Adrenal gland (tissue), 5 donors: ENCODE measurements at regions not wholly inside any gene's neighbourhood (a gene's known extent, or its start where the extent isn't known, plus 50 kb on each side); places are given as distances from the start of the nearest gene placed in this dataset.
"Not testable (repeated sequence)": the region's sequence is repeated elsewhere in the genome, so short reads cannot be mapped to it uniquely, and the experiment has no call there.

Experiments used
- CTCF ChIP-seq, 6 experiments: fragments of 450-650 bp in 4 of 6; fragments of 200-600 bp in 2 of 6; sonication (generic) in 1 of 6; IDR thresholded peaks; 1 replicate in 5 of 6; 2 replicates in 1 of 6; pipeline versions ENCODE4 v1.5.1 to v1.8.0; 2016 to 2021; ENCODE audit warnings: antibody characterized with exemption in 6 of 6, mild to moderate bottlenecking in 2 of 6, moderate library complexity in 1 of 6
- POLR2A ChIP-seq, 2 donors: fragments of 450-650 bp; IDR thresholded peaks; one replicate each; pipeline ENCODE4 v1.6.1; 2017; ENCODE audit warnings: antibody characterized with exemption in 2 of 2, mild to moderate bottlenecking in 2 of 2, moderate library complexity in 1 of 2
- donor health status: DM: no; HTN: no; CAD: no.

- TF ChIP-seq CTCF, POLR2A (IDR thresholded peaks at IDR 0.05): not testable (repeated sequence)
These were observed 440.1 kb upstream of the RORB start for GRCh38 chr9:74057051-74057450.
